Suprapubic skin (tissue), 4 donors: ENCODE measurements at regions not wholly inside any gene's neighbourhood (a gene's known extent, or its start where the extent isn't known, plus 50 kb on each side); places are given as distances from the start of the nearest gene placed in this dataset.
"Not testable (repeated sequence)": the region's sequence is repeated elsewhere in the genome, so short reads cannot be mapped to it uniquely, and the experiment has no call there.

ENCODE experiments used
- CTCF ChIP-seq, 2 donors: fragments of 200-600 bp in 1 of 2; fragments of 450-650 bp in 1 of 2; sonication (generic) in 1 of 2; IDR thresholded peaks; one replicate each; pipeline ENCODE4 v1.5.1; 2016 to 2019; ENCODE audit warnings: antibody characterized with exemption in 2 of 2, mild to moderate bottlenecking in 1 of 2, moderate library complexity in 1 of 2
- EP300 ChIP-seq: sonication (generic); formaldehyde crosslinking; IDR thresholded peaks from one replicate; pipeline ENCODE4 v1.6.1; 2017; ENCODE audit warnings: antibody characterized with exemption
- POLR2A ChIP-seq, 2 donors: fragments of 450-650 bp; IDR thresholded peaks; one replicate each; pipeline ENCODE4 v1.6.1; 2017; ENCODE audit warnings: antibody characterized with exemption in 2 of 2, mild to moderate bottlenecking in 2 of 2, moderate library complexity in 2 of 2
- POLR2AphosphoS5 ChIP-seq, 3 donors: sonication (generic); formaldehyde crosslinking; IDR thresholded peaks; one replicate each; pipeline ENCODE4 v1.6.1; 2017; ENCODE audit warnings: antibody characterized with exemption in 3 of 3

GRCh38 chr1:172847814-172848213 lies 188.9 kb downstream of the FASLG start:
- not testable (repeated sequence) for TF ChIP-seq CTCF (IDR thresholded peaks at IDR 0.05); POLR2AphosphoS5 (IDR thresholded peaks at IDR 0.05); EP300; POLR2A (IDR thresholded peaks at IDR 0.05)
